GM23248 (cell line): ENCODE measurements at regions not wholly inside any gene's neighbourhood (a gene's known extent, or its start where the extent isn't known, plus 50 kb on each side); places are given as distances from the start of the nearest gene placed in this dataset.

Experiments
- DNase-seq: peaks from one replicate; pipeline ENCODE4 v3.0.0-alpha.2; 2015
- H2AFZ ChIP-seq: fragments of 200-600 bp; sonication (generic); 2 replicates; pipeline ENCODE4 v1.6.1; 2016; ENCODE audit warnings: antibody characterized with exemption
- H3F3A ChIP-seq: fragments of 200-600 bp; sonication (generic); 2 replicates; pipeline ENCODE4 v1.6.1; 2016; ENCODE audit warnings: mild to moderate bottlenecking, antibody characterized with exemption, mixed run types; ENCODE audit not compliant: insufficient read depth
- H3K27ac ChIP-seq: fragments of 200-600 bp; sonication (generic); 2 replicates; pipeline ENCODE4 v1.5.1; 2016; ENCODE audit warnings: mild to moderate bottlenecking
- H3K27me3 ChIP-seq: fragments of 200-600 bp; sonication (generic); replicated peaks from 2 replicates; pipeline ENCODE4 v1.6.1; 2016; ENCODE audit warnings: mild to moderate bottlenecking; ENCODE audit not compliant: insufficient read depth
- H3K36me3 ChIP-seq: fragments of 200-600 bp; sonication (generic); 2 replicates; pipeline ENCODE4 v1.6.1; 2016; ENCODE audit warnings: low read depth, mild to moderate bottlenecking
- H3K4me1 ChIP-seq: fragments of 200-600 bp; sonication (generic); 2 replicates; pipeline ENCODE4 v1.6.1; 2016; ENCODE audit warnings: mild to moderate bottlenecking; ENCODE audit not compliant: insufficient read depth
- H3K4me2 ChIP-seq: fragments of 200-600 bp; sonication (generic); one replicate; pipeline ENCODE4 v1.6.1; 2016; ENCODE audit warnings: mild to moderate bottlenecking; ENCODE audit not compliant: unreplicated experiment
- H3K4me3 ChIP-seq: fragments of 200-600 bp; sonication (generic); 2 replicates; pipeline ENCODE4 v1.5.1; 2016; ENCODE audit warnings: mild to moderate bottlenecking
- H3K79me2 ChIP-seq: fragments of 200-600 bp; sonication (generic); 2 replicates; pipeline ENCODE4 v1.6.1; 2016; ENCODE audit warnings: mild to moderate bottlenecking; ENCODE audit not compliant: insufficient read depth
- H3K9ac ChIP-seq: fragments of 200-600 bp; sonication (generic); 2 replicates; pipeline ENCODE4 v1.6.1; 2016; ENCODE audit warnings: mild to moderate bottlenecking
- H3K9me2 ChIP-seq: fragments of 200-600 bp; sonication (generic); 2 replicates; pipeline ENCODE4 v1.6.1; 2016; ENCODE audit warnings: mixed run types, mild to moderate bottlenecking, moderate library complexity; ENCODE audit not compliant: insufficient read depth
- H3K9me3 ChIP-seq: fragments of 200-600 bp; sonication (generic); one replicate; pipeline ENCODE4 v1.6.1; 2017; ENCODE audit warnings: low read depth
- H4K20me1 ChIP-seq: fragments of 200-600 bp; sonication (generic); 2 replicates; pipeline ENCODE4 v1.6.0; 2016; ENCODE audit not compliant: insufficient read depth
- EZH2 ChIP-seq: fragments of 200-600 bp; sonication (generic); IDR thresholded peaks from 2 replicates; pipeline ENCODE4 v1.6.1; 2018; ENCODE audit warnings: antibody characterized with exemption, mild to moderate bottlenecking; ENCODE audit not compliant: insufficient read depth, poor library complexity, severe bottlenecking
- EZH2phosphoT487 ChIP-seq: fragments of 200-600 bp; sonication (generic); IDR thresholded peaks from 2 replicates; pipeline ENCODE4 v1.6.1; 2018; ENCODE audit warnings: antibody characterized with exemption, moderate library complexity, mild to moderate bottlenecking, low read depth; ENCODE audit not compliant: insufficient read depth
- WGBS, 2 experiments: methylation state at CpG; one replicate each; pipeline ENCODE4 v1.1.6; 2015 to 2017; ENCODE audit warnings: low lambda C conversion rate in 2 of 2, low coverage in 1 of 2; ENCODE audit errors: missing lambda C conversion rate in 2 of 2; 5-methylcytosine and 5-hydroxymethylcytosine counted together
- in situ Hi-C: fragments of 300-500 bp; cut with MboI; formaldehyde crosslinking; loops from 2 replicates; pipeline ENCODE4 v1.15.0; 2020

DNA sequence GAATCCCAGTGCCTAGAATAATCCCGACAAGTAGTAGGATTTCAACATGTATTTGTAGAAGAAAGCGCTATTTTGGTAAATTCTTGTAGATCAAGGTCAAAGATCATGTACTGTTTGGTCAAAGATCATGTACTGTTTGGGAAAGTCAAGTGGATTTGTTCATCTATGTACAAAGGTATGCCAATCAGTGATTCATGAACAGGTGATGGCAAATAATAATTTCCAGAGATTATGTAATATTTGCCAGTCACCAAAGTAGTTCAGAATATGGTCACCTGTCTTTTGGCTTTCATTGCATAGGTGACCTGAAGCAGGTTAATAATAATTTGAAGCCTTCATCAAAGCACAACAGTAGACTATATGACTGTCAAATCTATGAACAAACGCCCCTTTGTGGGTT is 398.2 kb downstream of the EFNA5 start:
- H3K4me2 ChIP-seq, result no peak overlapping the region
- H3K4me3 ChIP-seq, result no peak overlapping the region
- no peaks in the 10 kb centered on the region for H3K9me2 ChIP-seq
- in situ Hi-C loops, result no loop called here
- H3F3A ChIP-seq, result no peaks in the 10 kb centered on the region
- H3K27me3 ChIP-seq, result no peaks in the 10 kb centered on the region
- no peak for DNase-seq
- no peaks in the 10 kb centered on the region for H3K9me3 ChIP-seq
- H3K79me2 ChIP-seq, result no peaks in the 10 kb centered on the region
- WGBS, 2 experiments, result 44 to 61% methylated on average over 3 of the region's 3 CpGs
- H3K27ac ChIP-seq, result no peak overlapping the region
- TF ChIP-seq EZH2, result no peak
- TF ChIP-seq EZH2phosphoT487, result no peak
- H3K9ac ChIP-seq, result no peak overlapping the region
- no peaks in the 10 kb centered on the region for H4K20me1 ChIP-seq
- no peaks in the 10 kb centered on the region for H3K4me1 ChIP-seq
- H2AFZ ChIP-seq, result no peak overlapping the region
- no peaks in the 10 kb centered on the region for H3K36me3 ChIP-seq

DNA sequence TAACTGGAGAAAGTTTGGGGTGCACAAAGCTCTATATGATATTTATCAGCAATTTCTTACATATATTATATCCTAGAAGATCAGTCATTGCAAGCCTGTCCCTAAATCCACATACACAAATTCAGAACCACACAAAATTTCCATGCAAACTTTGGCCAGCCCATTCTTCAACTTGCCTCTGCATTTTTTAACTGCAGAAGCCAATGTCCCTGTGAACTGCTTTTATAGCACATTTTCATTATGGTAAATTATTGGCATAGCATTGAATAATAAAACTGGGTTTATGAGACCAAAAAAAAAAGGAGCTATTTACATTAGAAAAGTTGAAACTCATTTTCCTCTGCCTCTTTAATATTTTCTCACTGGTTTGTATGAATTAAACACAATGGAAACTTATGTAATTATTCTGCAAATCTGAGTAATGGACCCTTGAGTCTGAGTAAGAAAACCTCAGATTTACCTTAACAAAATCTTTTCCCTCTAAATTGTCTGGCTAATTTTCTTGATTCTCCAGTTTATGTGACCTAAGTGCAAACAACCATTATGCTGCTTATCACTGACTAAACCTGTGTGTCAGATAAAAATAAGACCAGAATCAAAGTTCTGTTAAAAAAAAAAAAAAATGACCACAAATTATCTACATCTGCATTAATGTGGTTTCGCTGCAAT is 398.9 kb downstream of the EFNA5 start:
- Histone ChIP-seq H3K27ac (no peak overlapping the region), H3K36me3 (no peaks in the 10 kb centered on the region), H3K9me2 (no peaks in the 10 kb centered on the region), H3K4me3 (no peak overlapping the region), H2AFZ (no peak overlapping the region), H3K4me2 (no peak overlapping the region), H3K27me3 (no peaks in the 10 kb centered on the region), H3K79me2 (no peaks in the 10 kb centered on the region), H4K20me1 (no peaks in the 10 kb centered on the region), H3F3A (no peaks in the 10 kb centered on the region), H3K9ac (no peak overlapping the region), H3K9me3 (no peaks in the 10 kb centered on the region), H3K4me1 (no peaks in the 10 kb centered on the region)
- DNase-seq, result no peak
- TF ChIP-seq EZH2 (no peak), EZH2phosphoT487 (no peak)
- in situ Hi-C loops, result no loop called here
- WGBS, 2 experiments, result 54 to 65% methylated on average over 1 of the region's 1 CpG

- H3K4me2 ChIP-seq, result no peak overlapping the region
- WGBS, 2 experiments, result 38 to 61% methylated on average over 1 of the region's 1 CpG
These were observed 400.2 kb downstream of the EFNA5 start for GRCh38 chr5:107270561-107270960.

GRCh38 chr5:107269678-107270077 is 401.1 kb downstream of the EFNA5 start:
- Histone ChIP-seq H3K4me2 (no peak overlapping the region), H3K27ac (no peak overlapping the region), H4K20me1 (no peaks in the 10 kb centered on the region), H3K4me3 (no peak overlapping the region), H3K9ac (no peak overlapping the region), H3K4me1 (no peaks in the 10 kb centered on the region), H2AFZ (no peak overlapping the region), H3K36me3 (no peaks in the 10 kb centered on the region), H3K27me3 (no peaks in the 10 kb centered on the region), H3F3A (no peaks in the 10 kb centered on the region), H3K79me2 (no peaks in the 10 kb centered on the region), H3K9me3 (no peaks in the 10 kb centered on the region), H3K9me2 (no peaks in the 10 kb centered on the region)
- in situ Hi-C loops, result no loop called here
- whole genome bisulfite sequencing, 2 experiments, result 41 to 63% methylated on average over 2 of the region's 2 CpGs
- DNase-seq, result no peak
- TF ChIP-seq EZH2 (no peak), EZH2phosphoT487 (no peak)

More at GRCh38 chr5:107270561-107270960, 400.2 kb downstream of the EFNA5 start:
- Histone ChIP-seq H3K27me3 (no peaks in the 10 kb centered on the region), H3K79me2 (no peaks in the 10 kb centered on the region), H3K9me3 (no peaks in the 10 kb centered on the region), H3K36me3 (no peaks in the 10 kb centered on the region), H4K20me1 (no peaks in the 10 kb centered on the region), H3K27ac (no peak overlapping the region), H3K4me1 (no peaks in the 10 kb centered on the region), H2AFZ (no peak overlapping the region), H3K4me3 (no peak overlapping the region), H3K9ac (no peak overlapping the region), H3F3A (no peaks in the 10 kb centered on the region), H3K9me2 (no peaks in the 10 kb centered on the region)
- TF ChIP-seq EZH2, result no peak
- TF ChIP-seq EZH2phosphoT487, result no peak
- no peak for DNase-seq
- in situ Hi-C loops, result no loop called here

- no peaks in the 10 kb centered on the region for H3K27me3 ChIP-seq
- in situ Hi-C loops, result no loop called here
- no peaks in the 10 kb centered on the region for H3K79me2 ChIP-seq
- no peaks in the 10 kb centered on the region for H3K9me3 ChIP-seq
- no peak overlapping the region for H3K9ac ChIP-seq
- no peak overlapping the region for H3K4me2 ChIP-seq
- no peaks in the 10 kb centered on the region for H4K20me1 ChIP-seq
- TF ChIP-seq EZH2phosphoT487 (no peak), EZH2 (no peak)
- H3K27ac ChIP-seq, result no peak overlapping the region
- no peaks in the 10 kb centered on the region for H3K9me2 ChIP-seq
- H3K4me3 ChIP-seq, result no peak overlapping the region
- WGBS, 2 experiments, result 53 to 64% methylated on average over 2 of the region's 2 CpGs
- H3K4me1 ChIP-seq, result no peaks in the 10 kb centered on the region
- no peaks in the 10 kb centered on the region for H3K36me3 ChIP-seq
- no peak overlapping the region for H2AFZ ChIP-seq
- H3F3A ChIP-seq, result no peaks in the 10 kb centered on the region
- no peak for DNase-seq
These were observed 401.5 kb downstream of the EFNA5 start for GRCh38 chr5:107269256-107269655.
